ENCODE measurements at regions not wholly inside any gene's neighbourhood (a gene's known extent, or its start where the extent isn't known, plus 50 kb on each side); places are given as distances from the start of the nearest gene placed in this dataset.

GRCh38 chr2:9739531-9739964 lies 103.7 kb upstream of the TAF1B start:
- DNase-seq, result peak; percentile 41

GRCh38 chr2:9740382-9741073 lies 102.7 kb upstream of the TAF1B start:
- DNase-seq, result peak; percentile 36

- DNase-seq, result no peak
Observed at GRCh38 chr2:9741110-9741509, 102.2 kb upstream of the TAF1B start.

DNA sequence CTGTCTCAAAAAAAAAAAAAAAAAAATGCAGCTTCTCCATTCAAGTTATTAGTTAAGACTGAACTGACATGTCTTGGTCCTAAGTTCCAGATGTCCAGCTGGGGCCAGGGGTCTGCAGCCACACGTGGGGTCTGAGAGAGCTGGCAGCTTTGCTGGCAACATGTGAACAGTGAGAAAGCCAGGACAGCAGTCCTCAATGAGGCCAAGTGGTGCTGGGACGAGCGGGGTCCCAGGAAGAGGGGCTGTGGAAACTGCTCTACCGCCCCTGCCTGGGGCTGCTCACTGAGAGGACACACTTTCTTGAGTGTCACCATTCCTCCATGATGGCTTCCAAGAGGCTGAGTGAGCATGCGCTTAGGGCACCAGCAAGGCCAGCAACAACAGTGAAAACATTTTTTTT lies 100.7 kb upstream of the TAF1B start:
- DNase-seq, result no peak

DNA sequence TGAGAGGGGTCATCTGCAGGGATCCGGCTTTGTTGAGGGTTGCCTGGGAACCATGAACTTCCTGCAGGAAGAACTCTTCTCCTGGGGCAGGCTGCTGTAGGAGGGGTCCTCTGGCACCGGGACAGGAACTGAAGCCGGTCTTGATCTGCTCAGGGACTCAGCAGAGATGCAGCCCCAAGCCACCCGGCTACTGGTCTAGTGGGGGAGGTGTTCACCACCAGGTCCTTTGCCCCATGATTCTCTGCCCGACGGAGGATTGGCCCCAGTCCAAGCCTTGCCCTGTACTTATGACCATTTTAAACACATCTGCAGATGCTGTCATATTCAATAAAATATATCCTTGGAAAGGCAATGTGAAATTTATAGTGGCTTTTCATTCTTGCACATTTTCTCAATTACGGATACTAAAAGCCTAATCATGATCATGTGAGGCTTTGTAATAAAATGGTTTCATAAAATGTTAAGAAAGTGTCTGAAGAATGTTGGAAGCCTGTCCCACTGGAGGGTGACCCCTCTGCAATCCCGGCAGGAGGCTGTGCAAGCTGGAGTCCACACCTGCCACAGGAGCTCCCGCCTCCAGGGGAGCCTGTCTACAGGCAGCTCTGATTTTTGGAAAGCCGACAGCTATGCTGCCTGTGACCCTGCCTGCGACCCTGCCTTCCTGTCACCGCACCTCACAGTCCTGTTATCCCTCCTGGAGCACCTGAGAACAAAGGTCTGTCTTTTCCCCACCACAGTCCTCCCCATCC lies 98.8 kb upstream of the TAF1B start:
- DNase-seq, result no peak

DNA sequence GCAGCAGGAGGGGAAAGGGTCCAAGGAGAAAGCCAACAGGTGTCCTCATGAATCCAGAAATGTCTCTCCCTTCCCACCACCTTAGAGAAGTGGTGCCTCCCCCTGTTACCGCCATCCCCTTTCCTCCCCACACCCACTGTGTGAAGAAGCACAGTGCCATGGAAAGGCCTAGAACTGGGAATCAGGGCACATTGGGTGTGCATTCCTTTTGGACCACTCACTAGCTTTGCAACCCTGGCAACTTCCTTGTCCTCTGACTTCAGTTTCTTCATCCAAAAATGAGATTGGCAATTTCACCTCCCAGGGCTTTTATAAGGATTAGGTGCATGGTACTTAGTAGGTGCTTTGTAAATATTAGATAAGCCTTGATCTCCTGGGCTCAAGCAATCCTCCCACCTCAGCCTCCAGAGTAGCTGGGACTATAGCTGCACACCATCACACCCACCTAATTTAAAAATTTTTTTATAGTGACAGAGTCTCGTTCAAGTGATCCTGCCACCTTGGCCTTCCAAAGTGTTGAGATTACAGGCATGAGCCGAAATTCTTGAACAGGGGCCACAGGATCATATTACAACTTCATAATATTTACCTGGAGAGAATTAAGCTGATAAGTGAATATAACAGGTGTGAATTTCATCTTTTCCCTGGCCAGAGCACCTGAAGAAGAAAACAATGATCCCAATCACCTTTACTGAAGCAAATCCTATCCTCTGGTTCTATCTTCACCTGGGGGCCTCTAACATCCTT lies 97.9 kb upstream of the TAF1B start:
- peak; percentile 34 for DNase-seq

GRCh38 chr2:9747396-9747795 lies 95.9 kb upstream of the TAF1B start:
- DNase-seq, result no peak

- DNase-seq, result no peak
Observed at GRCh38 chr2:9748577-9748976, 94.7 kb upstream of the TAF1B start.

GRCh38 chr2:9749546-9750223 lies 93.6 kb upstream of the TAF1B start:
- DNase-seq, result no peak

DNA sequence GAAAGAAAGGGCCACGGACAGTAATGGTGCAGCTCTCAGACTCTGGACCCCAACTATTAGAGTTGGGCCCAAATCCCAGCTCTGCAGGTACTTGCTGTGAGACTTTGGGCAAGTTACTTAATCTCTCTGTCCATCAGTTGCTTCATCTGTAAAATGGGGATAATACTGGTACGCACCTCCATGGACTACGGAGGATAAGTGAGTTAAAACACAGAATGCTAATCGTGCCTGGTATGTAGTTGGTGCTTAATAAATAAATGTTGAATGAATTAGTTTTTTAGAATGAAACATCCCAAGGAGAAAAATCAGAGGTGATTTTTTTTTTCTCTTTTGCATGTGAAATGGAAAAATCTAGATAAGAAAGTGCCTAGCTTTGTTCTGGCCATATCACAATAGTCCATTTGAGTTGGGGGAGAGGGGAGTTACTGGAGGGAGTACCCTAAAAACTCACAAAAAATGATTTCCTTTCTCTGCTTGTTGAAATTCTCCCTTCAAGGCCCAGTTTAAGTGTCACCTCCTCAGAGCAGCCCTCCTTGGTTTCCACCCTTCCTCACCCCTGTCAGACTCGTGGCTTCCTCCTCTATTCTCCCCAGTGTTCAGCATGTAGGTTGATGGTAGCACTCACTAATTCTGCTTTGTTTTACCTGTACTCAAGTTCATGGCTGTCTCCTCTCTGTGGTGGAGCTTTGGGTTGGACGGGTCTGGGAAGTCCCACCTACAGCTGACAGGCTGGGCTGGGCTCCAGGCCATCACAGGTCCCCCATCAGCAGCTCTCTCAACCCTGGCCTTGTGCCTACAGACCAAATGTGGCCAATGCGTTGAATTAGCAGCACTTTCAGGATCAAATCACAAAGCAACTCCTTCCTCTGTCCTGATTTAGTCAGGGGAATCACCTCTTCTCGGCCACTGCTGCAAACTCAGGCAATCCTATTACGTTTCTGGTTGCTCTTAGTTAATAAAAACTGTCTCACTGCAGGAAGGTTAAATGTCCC lies 92.8 kb upstream of the TAF1B start:
- DNase-seq, result no peak

DNA sequence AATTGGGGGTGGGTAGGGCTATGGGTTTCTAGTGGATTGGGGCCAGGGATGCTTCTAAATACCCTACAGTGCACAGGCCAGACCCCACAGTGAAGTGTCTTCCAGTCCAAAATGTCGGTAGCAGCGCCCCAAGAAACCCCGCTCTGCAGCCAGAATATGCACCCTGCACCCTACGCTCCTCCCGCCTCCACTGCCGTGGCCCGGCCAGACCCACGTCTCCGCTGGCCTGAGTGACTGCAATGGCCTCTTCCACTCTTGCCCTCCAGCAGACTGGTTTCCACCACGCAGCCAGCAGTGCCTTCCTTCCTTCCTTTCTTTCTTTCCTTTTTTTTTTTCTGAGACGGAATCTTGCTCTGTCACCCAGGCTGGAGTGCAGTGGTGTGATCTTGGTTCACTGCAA lies 91.4 kb upstream of the TAF1B start:
- no peak for DNase-seq

- DNase-seq, result peak; percentile 87
Observed at GRCh38 chr2:9752441-9753275, 90.6 kb upstream of the TAF1B start.

DNA sequence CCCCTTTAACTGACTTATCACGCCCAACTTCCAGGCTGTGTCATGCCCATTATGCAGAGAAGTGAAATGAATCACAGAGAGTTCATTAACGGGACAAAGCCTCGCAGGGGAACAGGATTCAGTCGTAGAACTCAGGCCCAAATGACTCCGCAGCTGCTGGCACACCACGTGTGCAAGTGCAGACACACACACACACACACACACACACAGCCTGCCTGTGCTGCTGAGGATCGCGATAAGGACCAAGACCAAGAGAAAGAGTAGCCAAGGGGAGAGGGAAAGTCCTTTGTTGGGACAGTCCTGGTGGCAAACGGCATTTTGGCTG lies 90.0 kb upstream of the TAF1B start:
- peak; percentile 97 for DNase-seq

DNA sequence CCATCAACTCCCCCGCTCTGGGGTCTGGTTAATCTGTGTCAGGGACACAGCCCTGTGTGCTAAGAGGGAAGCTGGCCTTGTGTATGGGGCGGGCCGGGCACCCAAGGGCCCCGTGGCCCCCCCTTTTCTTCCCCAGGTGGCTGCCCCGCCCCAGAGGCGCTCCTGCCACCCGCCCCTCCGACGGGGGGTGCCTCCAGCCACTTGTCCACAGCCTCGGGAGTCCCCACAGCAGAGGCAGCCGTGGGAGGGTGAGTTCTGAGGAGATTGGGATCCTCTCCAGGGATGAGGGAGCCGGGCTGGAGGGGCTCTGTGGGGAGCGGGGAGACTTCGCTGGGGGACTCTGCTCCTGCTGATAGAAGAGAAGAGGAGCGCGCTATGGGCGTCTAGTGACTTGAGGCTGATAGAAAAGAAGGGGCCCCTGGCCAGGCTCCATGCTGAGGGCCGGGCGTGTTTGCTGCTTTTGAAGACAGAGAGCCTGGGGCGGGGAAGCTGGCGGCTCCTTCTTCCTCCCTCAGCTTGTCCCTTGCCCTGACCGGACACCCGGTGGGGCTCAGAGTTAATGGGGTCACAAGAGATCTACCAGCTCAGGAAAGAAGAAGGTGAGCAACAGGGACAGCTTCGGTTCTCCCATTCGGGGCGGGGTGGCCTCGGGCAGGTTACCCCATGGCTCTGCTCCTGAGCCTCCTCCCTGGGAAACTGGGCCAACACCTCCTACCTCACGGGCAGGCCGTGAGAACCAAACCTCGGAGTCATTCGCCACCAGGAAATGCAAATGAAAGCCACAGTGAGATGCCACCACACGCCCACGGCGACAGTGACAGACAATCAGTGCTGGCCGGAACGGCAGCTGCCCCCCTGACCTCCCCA lies 89.4 kb upstream of the TAF1B start:
- no peak for DNase-seq

GRCh38 chr2:9754532-9754887 lies 88.8 kb upstream of the TAF1B start:
- DNase-seq, result no peak

DNA sequence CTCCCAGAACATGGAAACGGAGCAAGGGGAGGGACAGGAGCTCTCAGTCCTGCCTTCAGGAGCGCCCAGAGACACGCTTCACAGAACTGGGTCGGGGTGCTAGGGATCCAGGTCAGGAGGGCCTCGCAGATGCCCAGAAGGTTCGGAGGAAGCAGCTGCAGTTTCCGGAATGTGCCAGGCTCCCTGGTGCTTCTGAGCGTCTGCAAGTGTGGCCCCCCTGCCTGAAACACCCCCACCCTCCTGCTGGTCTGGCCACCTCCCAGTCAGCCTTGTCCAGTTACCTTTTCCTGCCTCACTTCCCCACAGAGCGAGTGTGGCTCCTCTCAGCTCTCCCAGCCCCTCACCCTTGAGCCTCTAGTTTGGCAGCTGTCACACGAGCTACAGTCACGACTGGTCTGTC lies 88.3 kb upstream of the TAF1B start:
- no peak for DNase-seq

DNA sequence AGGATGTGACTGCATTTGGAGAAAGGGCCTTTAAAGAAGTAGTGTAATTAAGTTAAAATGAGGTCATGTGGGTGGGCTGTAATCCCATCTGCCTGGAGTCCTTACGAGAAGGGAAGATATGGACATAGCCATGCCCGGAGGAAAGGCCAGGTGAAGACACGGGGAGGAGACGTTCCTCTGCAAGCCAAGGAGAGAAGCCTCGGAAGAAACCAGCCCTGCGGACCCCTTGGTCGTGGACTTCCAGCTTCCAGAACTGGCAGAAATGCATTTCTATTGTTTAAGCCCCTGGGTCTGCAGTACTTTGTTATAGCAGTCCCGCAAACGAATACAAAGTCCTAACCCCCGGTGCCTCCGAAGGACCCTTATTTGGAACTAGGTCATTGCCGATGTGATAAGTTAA lies 87.6 kb upstream of the TAF1B start:
- DNase-seq, result no peak

DNA sequence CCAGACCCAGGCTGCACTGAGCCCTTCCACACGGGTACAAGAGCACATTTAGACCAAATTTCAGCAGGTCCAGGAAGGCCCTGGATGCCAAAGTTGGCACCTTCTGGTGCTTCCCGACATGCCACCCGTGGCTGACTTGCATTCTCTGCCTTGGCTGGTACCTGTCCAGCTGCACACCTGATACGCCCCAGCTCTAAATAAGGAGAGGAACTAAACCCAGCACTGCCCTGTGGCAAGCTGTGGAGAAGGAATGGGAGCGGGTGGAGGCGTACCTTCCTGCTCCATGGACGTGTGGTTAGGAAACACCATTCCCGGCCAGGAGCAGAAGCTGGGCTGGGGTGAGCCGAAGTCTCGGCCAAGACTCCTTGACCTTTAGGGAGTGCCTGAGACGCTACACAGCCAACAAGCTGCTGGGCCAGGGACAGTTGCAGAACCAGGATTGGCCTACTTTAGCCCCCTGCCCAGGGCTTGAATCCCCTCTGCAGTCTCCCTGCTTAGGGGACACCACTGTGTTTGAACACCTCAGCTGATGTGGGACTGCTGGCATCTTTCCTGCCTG lies 86.5 kb upstream of the TAF1B start:
- no peak for DNase-seq

DNA sequence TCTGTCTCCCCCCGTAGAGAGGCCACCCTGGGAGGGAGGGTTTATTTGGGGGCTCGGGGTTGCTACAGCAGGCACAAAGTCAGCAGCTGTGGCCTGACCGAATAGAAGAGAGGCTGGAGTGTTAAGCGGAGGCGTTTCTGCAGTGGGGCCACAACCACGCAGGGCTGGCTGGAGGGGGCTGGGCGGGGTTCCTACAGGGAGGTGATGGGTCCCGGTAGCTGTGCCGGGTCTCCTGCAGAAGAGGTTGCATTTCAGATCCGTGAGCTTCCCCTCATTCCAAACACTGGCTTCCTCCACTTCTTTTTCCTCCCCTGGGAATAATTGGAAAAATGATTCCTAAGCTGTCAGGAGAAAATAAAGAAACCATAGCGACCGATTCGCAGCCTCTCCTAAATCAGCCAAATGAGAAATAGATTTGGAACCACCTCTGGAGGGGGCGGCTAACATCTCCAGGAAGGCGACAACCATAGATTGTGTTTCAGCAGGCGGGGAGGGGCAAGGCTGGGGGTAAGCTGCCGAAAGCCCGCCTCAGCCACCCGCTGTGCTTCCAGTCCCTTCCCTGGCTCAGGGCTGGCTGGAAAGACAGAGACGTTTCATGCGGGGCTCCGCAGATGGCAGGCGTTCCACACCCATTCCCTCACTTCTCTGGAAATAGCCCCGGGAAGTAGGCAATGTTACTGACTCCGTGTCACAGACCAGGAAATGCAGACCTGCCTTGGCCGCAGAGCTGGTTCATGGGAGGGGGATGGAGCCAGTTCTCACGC lies 85.6 kb upstream of the TAF1B start:
- peak; percentile 75 for DNase-seq

All from fibroblast of skin of right biceps (primary cell).